ENCODE measurements at regions not wholly inside any gene's neighbourhood (a gene's known extent, or its start where the extent isn't known, plus 50 kb on each side); places are given as distances from the start of the nearest gene placed in this dataset.

DNA sequence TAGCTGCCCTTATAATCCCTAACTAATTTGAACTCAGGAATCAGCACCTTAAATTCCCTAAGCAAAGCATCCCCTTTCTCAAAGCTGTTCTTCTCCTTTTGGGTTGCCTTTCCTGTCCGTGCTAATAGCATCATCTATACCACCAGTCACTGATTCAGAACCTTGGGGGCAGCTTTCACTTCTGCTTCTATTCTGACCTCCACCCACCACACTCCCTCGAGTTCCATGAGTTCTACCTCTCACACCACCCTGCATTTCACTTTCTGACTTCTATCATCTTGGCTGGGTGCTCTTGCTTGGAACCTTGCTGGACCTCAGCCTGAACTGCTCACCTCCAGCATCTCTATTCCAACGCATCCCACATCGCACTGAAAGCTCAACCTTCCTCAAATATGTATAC lies 55.4 kb upstream of the KCNMB2 start:
- H3K36me3 ChIP-seq = no peaks in the 10 kb centered on the region
- peaks cover 20% of the 10 kb centered on the region for H3K27me3 ChIP-seq
- H3K9me3 ChIP-seq = no peaks in the 10 kb centered on the region
- DNase-seq = no peak
- TF ChIP-seq, protein P1, sequence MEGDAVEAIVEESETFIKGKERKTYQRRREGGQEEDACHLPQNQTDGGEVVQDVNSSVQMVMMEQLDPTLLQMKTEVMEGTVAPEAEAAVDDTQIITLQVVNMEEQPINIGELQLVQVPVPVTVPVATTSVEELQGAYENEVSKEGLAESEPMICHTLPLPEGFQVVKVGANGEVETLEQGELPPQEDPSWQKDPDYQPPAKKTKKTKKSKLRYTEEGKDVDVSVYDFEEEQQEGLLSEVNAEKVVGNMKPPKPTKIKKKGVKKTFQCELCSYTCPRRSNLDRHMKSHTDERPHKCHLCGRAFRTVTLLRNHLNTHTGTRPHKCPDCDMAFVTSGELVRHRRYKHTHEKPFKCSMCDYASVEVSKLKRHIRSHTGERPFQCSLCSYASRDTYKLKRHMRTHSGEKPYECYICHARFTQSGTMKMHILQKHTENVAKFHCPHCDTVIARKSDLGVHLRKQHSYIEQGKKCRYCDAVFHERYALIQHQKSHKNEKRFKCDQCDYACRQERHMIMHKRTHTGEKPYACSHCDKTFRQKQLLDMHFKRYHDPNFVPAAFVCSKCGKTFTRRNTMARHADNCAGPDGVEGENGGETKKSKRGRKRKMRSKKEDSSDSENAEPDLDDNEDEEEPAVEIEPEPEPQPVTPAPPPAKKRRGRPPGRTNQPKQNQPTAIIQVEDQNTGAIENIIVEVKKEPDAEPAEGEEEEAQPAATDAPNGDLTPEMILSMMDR (IDR thresholded peaks at IDR 0.05; ENCODE audit: low read depth, low read length) = no peak
- no peaks in the 10 kb centered on the region for H3K4me1 ChIP-seq
- no peak overlapping the region for H3K4me3 ChIP-seq (ENCODE audit: low read depth, low read length)

DNA sequence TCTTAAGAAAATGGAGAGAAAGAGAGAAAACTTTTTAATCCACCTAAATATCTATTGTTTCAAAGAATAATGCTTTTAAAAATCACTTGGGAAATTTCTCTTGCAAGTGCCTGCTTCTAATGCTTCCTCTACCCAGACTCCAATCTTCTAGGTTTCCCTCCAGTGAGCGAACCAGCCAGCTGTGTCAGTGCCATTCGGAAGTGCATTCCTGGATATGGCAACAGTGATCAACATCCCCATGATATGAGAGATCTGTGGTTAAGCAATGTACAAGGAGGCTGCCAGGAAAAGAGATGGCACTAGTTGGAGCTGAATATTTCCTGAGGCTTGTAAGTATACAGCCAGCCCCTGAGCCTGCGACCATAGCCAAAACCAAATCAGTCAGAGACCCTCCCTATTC lies 53.3 kb upstream of the KCNMB2 start:
- peaks cover 20% of the 10 kb centered on the region for H3K27me3 ChIP-seq
- H3K4me1 ChIP-seq = no peaks in the 10 kb centered on the region
- DNase-seq = no peak
- H3K36me3 ChIP-seq = no peaks in the 10 kb centered on the region
- H3K9me3 ChIP-seq = no peaks in the 10 kb centered on the region
- TF ChIP-seq, protein P1 (IDR thresholded peaks at IDR 0.05; ENCODE audit: low read depth, low read length) = no peak
- no peak overlapping the region for H3K4me3 ChIP-seq (ENCODE audit: low read depth, low read length)

DNA sequence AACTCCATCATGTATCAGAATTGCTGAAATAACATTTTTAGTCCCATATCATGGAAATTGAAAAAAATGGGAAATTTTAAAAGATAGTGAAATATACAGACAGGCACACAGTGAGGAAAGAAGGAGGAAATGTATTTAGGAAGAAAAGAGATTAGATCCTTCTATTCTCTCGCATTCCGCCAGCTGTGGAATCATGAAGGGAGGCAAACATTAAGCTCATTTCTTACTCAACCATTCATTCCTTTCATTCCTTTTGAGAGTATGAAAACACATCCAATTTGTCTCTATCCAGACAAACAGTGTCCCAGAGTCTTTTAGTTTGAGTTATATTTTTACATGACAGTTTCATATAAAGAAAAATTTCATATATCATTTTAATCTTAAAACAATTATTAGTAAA lies 52.5 kb upstream of the KCNMB2 start:
- H3K4me3 ChIP-seq (ENCODE audit: low read depth, low read length) = no peak overlapping the region
- H3K4me1 ChIP-seq = no peaks in the 10 kb centered on the region
- peaks cover 20% of the 10 kb centered on the region for H3K27me3 ChIP-seq
- no peak for DNase-seq
- no peaks in the 10 kb centered on the region for H3K9me3 ChIP-seq
- TF ChIP-seq, protein P1 (IDR thresholded peaks at IDR 0.05; ENCODE audit: low read depth, low read length) = no peak
- no peaks in the 10 kb centered on the region for H3K36me3 ChIP-seq

DNA sequence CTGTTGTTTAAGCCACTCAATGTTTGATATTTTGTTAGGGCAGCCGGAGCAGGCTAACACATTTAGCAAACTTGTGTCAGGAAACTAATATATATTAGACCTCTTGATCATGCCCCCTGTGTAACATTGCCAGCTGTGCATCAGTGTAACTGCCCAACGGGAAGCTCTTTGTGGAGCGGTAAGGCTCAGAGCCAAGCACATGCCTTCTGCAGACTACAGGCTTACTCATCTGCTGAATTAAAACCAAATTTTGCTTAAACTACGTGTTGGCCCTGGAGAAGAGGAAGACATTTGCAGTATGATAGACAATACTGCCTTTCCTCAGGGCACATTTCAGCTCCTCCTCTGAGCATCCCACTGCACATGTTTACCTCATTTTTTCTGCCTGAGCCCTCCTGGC lies 50.5 kb upstream of the KCNMB2 start:
- Histone ChIP-seq H3K4me3 (ENCODE audit: low read depth, low read length) (no peak overlapping the region), H3K27me3 (peaks cover 20% of the 10 kb centered on the region), H3K4me1 (no peaks in the 10 kb centered on the region), H3K36me3 (no peaks in the 10 kb centered on the region), H3K9me3 (no peaks in the 10 kb centered on the region)
- TF ChIP-seq, protein P1 (IDR thresholded peaks at IDR 0.05; ENCODE audit: low read depth, low read length) = no peak
- no peak for DNase-seq

Data from BE2C (cell line).